C4-2B (cell line): ENCODE measurements at regions not wholly inside any gene's neighbourhood (a gene's known extent, or its start where the extent isn't known, plus 50 kb on each side); places are given as distances from the start of the nearest gene placed in this dataset.
"Not testable (repeated sequence)": the region's sequence is repeated elsewhere in the genome, so short reads cannot be mapped to it uniquely, and the experiment has no call there.

ENCODE experiments used
- H3K27ac ChIP-seq: fragments of 450-650 bp; 2 replicates; pipeline ENCODE4 v1.5.1; 2017
- ZFX ChIP-seq: fragments of 450-650 bp; IDR thresholded peaks from 2 replicates; pipeline ENCODE4 v1.6.1; 2017
- TF ChIP-seq, protein P1 (sequence below): fragments of 450-650 bp; conservative IDR thresholded peaks from 2 replicates; pipeline ENCODE4 v1.5.1; 2017; ENCODE audit warnings: mild to moderate bottlenecking

DNA sequence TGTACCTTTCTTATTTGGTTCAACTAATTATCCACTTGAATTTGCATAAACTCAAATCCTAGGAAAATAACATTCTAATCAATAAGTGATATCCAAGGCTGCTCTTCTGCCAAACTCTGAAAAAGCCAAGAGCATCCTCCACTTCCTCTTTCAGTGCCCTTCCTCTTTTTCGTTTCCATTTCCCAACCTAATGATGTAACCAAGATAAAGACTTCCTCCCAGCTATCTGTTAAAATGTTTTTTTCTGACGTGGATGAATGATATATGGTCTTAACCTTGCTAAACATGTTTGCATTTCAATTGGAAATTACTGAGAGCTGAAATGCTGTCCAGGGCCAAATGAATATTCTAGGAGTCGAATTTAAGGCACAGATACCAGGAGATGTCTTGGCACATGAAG lies 459.5 kb upstream of the PDE3A start:
- no peak overlapping the region for H3K27ac ChIP-seq
- TF ChIP-seq ZFX = no peak
- TF ChIP-seq, protein P1, sequence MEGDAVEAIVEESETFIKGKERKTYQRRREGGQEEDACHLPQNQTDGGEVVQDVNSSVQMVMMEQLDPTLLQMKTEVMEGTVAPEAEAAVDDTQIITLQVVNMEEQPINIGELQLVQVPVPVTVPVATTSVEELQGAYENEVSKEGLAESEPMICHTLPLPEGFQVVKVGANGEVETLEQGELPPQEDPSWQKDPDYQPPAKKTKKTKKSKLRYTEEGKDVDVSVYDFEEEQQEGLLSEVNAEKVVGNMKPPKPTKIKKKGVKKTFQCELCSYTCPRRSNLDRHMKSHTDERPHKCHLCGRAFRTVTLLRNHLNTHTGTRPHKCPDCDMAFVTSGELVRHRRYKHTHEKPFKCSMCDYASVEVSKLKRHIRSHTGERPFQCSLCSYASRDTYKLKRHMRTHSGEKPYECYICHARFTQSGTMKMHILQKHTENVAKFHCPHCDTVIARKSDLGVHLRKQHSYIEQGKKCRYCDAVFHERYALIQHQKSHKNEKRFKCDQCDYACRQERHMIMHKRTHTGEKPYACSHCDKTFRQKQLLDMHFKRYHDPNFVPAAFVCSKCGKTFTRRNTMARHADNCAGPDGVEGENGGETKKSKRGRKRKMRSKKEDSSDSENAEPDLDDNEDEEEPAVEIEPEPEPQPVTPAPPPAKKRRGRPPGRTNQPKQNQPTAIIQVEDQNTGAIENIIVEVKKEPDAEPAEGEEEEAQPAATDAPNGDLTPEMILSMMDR = no peak

DNA sequence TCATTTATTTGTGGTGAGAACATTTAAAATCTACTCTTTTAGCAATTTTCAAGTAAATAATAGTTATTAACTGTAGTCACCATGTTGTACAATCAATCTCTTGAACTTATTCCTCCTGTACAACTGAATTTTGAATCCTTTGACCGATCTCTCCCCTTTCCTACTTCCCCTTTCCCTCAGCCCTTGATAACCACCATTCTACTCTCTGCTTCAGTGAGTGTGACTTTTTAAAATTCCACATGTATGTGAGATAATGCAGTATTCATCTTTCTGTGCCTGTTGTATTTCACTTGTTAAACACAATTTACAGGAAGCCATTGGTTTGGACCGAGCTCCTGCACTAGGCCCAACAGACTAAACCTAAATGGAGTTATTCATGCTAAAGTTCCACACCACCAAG lies 458.9 kb upstream of the PDE3A start:
- no peak for TF ChIP-seq ZFX
- TF ChIP-seq, protein P1 = no peak
- no peak overlapping the region for H3K27ac ChIP-seq

DNA sequence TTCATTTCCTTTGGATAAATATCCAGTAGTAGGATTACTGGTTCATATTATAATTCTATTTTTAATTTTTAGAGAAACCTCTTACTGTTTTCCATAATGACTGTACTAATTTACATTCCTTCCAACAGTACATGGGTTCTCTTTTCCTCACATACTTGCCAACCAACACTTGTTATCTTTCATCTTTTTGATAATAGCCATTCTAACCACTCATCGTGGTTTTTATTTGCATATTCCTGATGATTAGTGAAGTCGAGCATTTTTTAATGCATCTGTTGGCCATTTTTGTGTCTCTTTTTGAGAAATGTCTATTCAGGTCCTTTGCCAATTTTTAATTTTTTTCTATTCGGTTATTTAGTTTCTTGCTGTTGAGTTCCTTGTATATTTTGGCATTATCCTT lies 457.7 kb upstream of the PDE3A start:
- no peak for TF ChIP-seq ZFX
- TF ChIP-seq, protein P1 = no peak
- H3K27ac ChIP-seq = no peak overlapping the region

DNA sequence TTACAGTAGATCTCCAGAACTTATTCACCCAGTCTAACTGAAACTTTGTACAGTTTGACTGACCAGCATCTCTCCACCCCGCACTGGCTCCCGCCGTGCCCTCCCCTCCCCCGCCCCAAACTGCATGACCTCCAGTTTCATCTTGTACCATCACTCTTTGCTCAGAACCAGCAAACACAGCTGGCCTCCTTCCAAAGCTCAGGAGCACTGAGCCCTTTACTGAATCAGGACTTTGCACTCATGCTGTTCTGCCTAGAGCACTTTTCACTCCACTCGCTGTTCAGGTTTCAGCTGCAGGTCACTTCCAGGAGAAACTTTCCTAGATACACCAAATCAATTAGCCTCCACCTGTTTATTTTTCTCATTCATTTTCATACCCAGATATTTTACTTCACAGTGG lies 455.3 kb upstream of the PDE3A start:
- H3K27ac ChIP-seq = no peak overlapping the region
- no peak for TF ChIP-seq ZFX
- TF ChIP-seq, protein P1 = no peak

DNA sequence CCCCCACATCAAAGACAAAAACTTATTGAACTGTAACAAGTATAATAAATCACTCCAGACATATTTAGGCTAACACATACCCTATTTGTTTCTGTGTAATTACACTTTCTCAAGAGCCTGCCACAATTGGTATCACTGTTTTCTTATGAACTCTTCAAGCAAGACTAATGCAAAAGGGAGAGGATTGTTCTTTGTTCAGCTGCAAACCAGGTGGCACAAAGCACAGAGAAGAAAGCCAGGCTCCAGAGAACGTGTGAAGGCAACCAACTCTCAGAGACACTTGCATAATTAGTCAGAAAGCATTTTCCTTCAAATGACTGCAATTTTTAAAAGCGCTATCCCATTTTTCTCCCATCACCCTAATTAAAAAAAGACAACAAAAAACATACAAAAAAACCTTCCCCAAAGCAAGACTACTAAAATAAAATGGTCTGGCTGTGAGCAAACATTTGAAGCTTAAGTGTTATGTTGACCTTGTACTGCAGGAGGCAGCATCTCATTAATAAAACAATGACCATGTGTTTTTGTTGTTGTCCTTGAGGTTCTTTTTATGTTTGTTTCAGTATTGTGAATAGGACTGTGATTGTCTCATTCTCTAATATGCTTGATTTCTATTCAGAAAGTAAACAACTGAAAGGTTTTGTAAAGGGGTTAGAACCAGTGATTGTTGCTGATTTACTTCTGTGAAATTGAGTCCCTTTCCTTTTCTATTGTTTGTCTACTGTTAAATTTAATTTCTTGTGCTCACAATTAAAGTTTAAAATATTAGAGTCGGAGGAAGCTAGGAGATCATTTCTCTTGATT lies 452.7 kb upstream of the PDE3A start:
- H3K27ac ChIP-seq = peak overlapping the region; percentile 75; the same call in 1 of the 2 replicates
- TF ChIP-seq, protein P1 = peak; percentile 85
- no peak for TF ChIP-seq ZFX

DNA sequence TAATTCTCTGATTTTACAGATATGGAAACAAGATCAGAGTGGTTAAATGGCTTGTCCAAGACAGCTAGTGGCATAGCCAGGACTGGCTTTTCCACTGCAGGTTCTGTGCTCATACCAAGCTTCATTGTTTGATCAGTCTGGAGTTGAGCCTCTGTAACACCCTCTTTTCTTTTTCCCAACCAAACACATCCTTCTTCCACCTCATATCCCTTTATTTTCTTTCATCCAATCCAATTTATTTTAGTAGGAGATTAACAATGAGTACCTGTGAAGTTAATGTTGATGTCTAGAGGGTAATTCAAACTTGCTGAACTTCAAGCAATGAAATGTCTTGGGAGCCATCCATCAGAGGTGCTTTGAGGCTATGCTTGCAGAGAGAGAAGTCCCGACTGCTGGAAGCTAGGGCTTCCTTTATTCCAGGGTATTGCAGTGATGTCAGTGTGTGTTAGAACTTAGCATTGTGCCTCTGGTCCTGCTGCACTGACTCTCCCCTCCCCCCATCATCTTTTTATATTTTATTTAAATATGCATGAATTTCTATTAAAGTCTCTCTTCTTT lies 452.1 kb upstream of the PDE3A start:
- no peak for TF ChIP-seq ZFX
- TF ChIP-seq, protein P1 = no peak
- peak overlapping the region; percentile 75; the same call in 1 of the 2 replicates for H3K27ac ChIP-seq

DNA sequence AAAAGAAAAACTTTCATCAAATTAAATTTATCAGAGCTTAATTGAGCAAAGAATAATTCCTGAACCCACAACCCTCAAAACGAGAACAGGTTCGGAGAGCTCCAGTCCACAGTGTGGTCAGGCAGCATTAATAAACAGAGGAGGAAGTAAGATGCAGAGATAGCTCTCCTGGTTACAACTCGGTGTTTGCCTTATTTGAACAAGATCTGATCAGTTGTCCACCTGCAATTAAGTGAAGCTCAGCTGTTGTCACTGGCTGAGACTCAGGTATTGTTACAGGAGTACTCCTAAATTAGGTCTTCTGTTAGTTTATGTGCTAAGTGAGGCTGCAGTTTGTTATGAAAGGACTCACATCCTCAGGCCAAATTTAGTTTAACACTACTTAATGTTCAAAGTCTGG lies 451.4 kb upstream of the PDE3A start:
- H3K27ac ChIP-seq = peak overlapping the region; percentile 89; the same call in 1 of the 2 replicates
- TF ChIP-seq ZFX = no peak
- TF ChIP-seq, protein P1 = no peak

DNA sequence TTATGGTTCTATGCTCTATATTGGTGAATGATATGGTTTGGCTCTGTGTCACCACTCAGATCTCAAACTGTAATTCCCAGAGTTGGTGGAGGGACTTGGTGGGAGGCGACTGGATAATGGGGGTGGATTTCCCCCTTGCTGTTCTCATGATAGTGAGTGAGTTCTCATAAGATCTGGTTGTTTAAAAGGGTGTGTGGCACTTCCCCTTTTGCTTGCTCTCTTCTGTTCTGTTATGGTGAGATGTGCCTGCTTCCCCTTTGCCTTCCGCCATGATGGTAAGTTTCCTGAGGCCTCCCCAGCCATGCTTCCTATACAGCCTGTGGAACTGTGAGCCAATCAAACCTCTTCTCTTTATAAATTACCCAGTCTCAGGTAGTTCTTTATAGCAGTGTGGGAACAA lies 446.6 kb upstream of the PDE3A start:
- not testable (repeated sequence) for H3K27ac ChIP-seq
